IMR-90 (cell line): ENCODE measurements at regions not wholly inside any gene's neighbourhood (a gene's known extent, or its start where the extent isn't known, plus 50 kb on each side); places are given as distances from the start of the nearest gene placed in this dataset.
A peak's percentile ranks its signal among the peaks of the same experiment; 100 is the strongest.

ENCODE experiments used
- ATAC-seq: fragments of 200-7000 bp; cut with Tn5 transposase; 2 replicates; pipeline ENCODE4 v1.9.1; 2020; ENCODE audit warnings: low read depth, mild to moderate bottlenecking, moderate library complexity
- BruUV-seq: library from RNA; stranded (reverse); fragments of 400-500 nt; replicated peaks from 2 replicates; lab custom pipeline; 2021; lab: Mats Ljungman, UMichigan
- CTCF ChIA-PET: fragments of 300-600 bp; formaldehyde crosslinking; extraction: SDS; loops from one replicate; lab custom pipeline; 2021; ENCODE audit warnings: antibody characterized with exemption; lab: Yijun Ruan, JAX
- POLR2A ChIA-PET: fragments of 300-600 bp; sonication (Branson Sonifier 250); formaldehyde crosslinking; loops from one replicate; lab custom pipeline; 2022; ENCODE audit warnings: antibody characterized with exemption; ENCODE audit not compliant: unreplicated experiment; lab: Charles Lee
- DNase-seq: peaks from one replicate; pipeline ENCODE4 v3.0.0; 2013
- H2AFZ ChIP-seq: replicated peaks from 2 replicates; pipeline ENCODE3; 2013; ENCODE audit warnings: low read length, mild to moderate bottlenecking; ENCODE audit not compliant: poor library complexity
- H2AK5ac ChIP-seq: 2 replicates; pipeline ENCODE4 v1.6.1; 2013; ENCODE audit warnings: low read depth, low read length, inconsistent platforms
- H2AK9ac ChIP-seq: replicated peaks from 2 replicates; pipeline ENCODE3; 2013; ENCODE audit warnings: mild to moderate bottlenecking, low read depth, low read length, moderate library complexity; ENCODE audit not compliant: poor library complexity
- H2BK120ac ChIP-seq: 2 replicates; pipeline ENCODE4 v1.6.1; 2013; ENCODE audit warnings: low read depth, low read length, inconsistent platforms
- H2BK15ac ChIP-seq: 3 replicates; pipeline ENCODE4 v1.6.1; 2013; ENCODE audit warnings: low read depth, low read length, inconsistent platforms
- H2BK20ac ChIP-seq: 2 replicates; pipeline ENCODE4 v1.6.1; 2013; ENCODE audit warnings: low read depth, mild to moderate bottlenecking, inconsistent platforms, low read length, moderate library complexity
- H2BK5ac ChIP-seq: 2 replicates; pipeline ENCODE4 v1.6.1; 2013; ENCODE audit warnings: mild to moderate bottlenecking, low read depth, low read length, inconsistent platforms; ENCODE audit not compliant: poor library complexity, severe bottlenecking
- H3K14ac ChIP-seq: replicated peaks from 2 replicates; pipeline ENCODE4 v1.6.1; 2013; ENCODE audit warnings: low read depth, low read length, inconsistent platforms
- H3K18ac ChIP-seq: 2 replicates; pipeline ENCODE4 v1.6.1; 2013; ENCODE audit warnings: low read depth, low read length, control low read depth
- H3K23ac ChIP-seq: 2 replicates; pipeline ENCODE4 v1.6.1; 2013; ENCODE audit warnings: low read depth, low read length, inconsistent platforms
- H3K27ac ChIP-seq: 2 replicates; pipeline ENCODE4 v1.5.1; 2013; ENCODE audit warnings: mild to moderate bottlenecking, control low read depth, low read length; ENCODE audit not compliant: insufficient read depth
- H3K27me3 ChIP-seq: 2 replicates; pipeline ENCODE4 v1.6.1; 2013; ENCODE audit warnings: low read length; ENCODE audit not compliant: control insufficient read depth, insufficient read depth
- H3K36me3 ChIP-seq: 2 replicates; pipeline ENCODE4 v1.6.1; 2013; ENCODE audit warnings: low read length, mixed read lengths; ENCODE audit not compliant: control insufficient read depth, insufficient read depth
- H3K4ac ChIP-seq: 2 replicates; pipeline ENCODE4 v1.6.1; 2013; ENCODE audit warnings: low read depth, low read length, inconsistent platforms
- H3K4me1 ChIP-seq: 2 replicates; pipeline ENCODE4 v1.6.1; 2013; ENCODE audit warnings: low read length, mixed read lengths; ENCODE audit not compliant: control insufficient read depth, insufficient read depth
- H3K4me2 ChIP-seq: 2 replicates; pipeline ENCODE4 v1.6.1; 2013; ENCODE audit warnings: low read depth, mild to moderate bottlenecking, control low read depth, low read length, moderate library complexity
- H3K4me3 ChIP-seq: 2 replicates; pipeline ENCODE4 v1.5.1; 2013; ENCODE audit warnings: low read depth, mild to moderate bottlenecking, control low read depth, low read length, moderate library complexity; ENCODE audit not compliant: insufficient read depth
- H3K56ac ChIP-seq: 2 replicates; pipeline ENCODE4 v1.6.1; 2013; ENCODE audit warnings: low read length, inconsistent platforms; ENCODE audit not compliant: insufficient read depth; ENCODE audit errors: extremely low read depth
- H3K79me1 ChIP-seq, 2 experiments: 2 replicates each; pipeline ENCODE4 v1.6.1; 2013; ENCODE audit warnings: low read length in 2 of 2, inconsistent platforms in 1 of 2, low read depth in 1 of 2
- H3K9ac ChIP-seq: 2 replicates; pipeline ENCODE4 v1.6.1; 2013; ENCODE audit warnings: low read depth, low read length, control low read depth
- H3K9me1 ChIP-seq: 2 replicates; pipeline ENCODE4 v1.6.1; 2013; ENCODE audit warnings: low read length, inconsistent platforms; ENCODE audit not compliant: insufficient read depth
- H3K9me3 ChIP-seq: 2 replicates; pipeline ENCODE4 v1.6.1; 2013; ENCODE audit warnings: low read length; ENCODE audit not compliant: control insufficient read depth, insufficient read depth
- H4K20me1 ChIP-seq: 2 replicates; pipeline ENCODE4 v1.6.1; 2013; ENCODE audit warnings: low read length, inconsistent platforms; ENCODE audit not compliant: insufficient read depth
- H4K5ac ChIP-seq: 2 replicates; pipeline ENCODE4 v1.6.1; 2013; ENCODE audit warnings: mild to moderate bottlenecking, low read depth, low read length, control low read depth
- H4K8ac ChIP-seq, 2 experiments: 2 replicates each; pipeline ENCODE4 v1.6.1; 2013; ENCODE audit warnings: low read depth in 2 of 2, low read length in 2 of 2, control low read depth in 1 of 2, inconsistent platforms in 1 of 2
- H4K91ac ChIP-seq: 2 replicates; pipeline ENCODE4 v1.6.1; 2013; ENCODE audit warnings: low read depth, low read length, inconsistent platforms; ENCODE audit not compliant: insufficient read depth
- CEBPB ChIP-seq: IDR thresholded peaks from 2 replicates; pipeline ENCODE4 v1.6.1; 2012; ENCODE audit warnings: low read depth, low read length, improper control_type of control experiment
- CHD1 ChIP-seq: IDR thresholded peaks from 2 replicates; pipeline ENCODE4 v1.6.1; 2012; ENCODE audit warnings: low read depth, low read length, improper control_type of control experiment
- MAZ ChIP-seq: IDR thresholded peaks from 2 replicates; pipeline ENCODE4 v1.6.1; 2012; ENCODE audit warnings: low read depth, mild to moderate bottlenecking, low read length, improper control_type of control experiment, moderate library complexity, borderline replicate concordance
- POLR2A ChIP-seq: IDR thresholded peaks from 2 replicates; pipeline ENCODE4 v1.6.1; 2012; ENCODE audit warnings: mild to moderate bottlenecking, low read depth, low read length
- SMC3 ChIP-seq: fragments of 150-350 bp; IDR thresholded peaks from 2 replicates; pipeline ENCODE4 v1.6.1; 2016; ENCODE audit warnings: low read depth, mild to moderate bottlenecking, antibody characterized with exemption, low read length, moderate library complexity
- WGBS, 2 experiments: methylation state at CpG; one replicate each; pipeline versions ENCODE4 v1.1.5 to v1.1.7; 2013; ENCODE audit warnings: missing lambda C conversion rate in 2 of 2; ENCODE audit not compliant: insufficient read length in 1 of 2; ENCODE audit errors: extremely low coverage in 2 of 2; 5-methylcytosine and 5-hydroxymethylcytosine counted together
- dilution Hi-C: fragments of 300-500 bp; cut with HindIII; formaldehyde crosslinking; loops from one replicate; pipeline ENCODE4 v1.14.3; 2018; ENCODE audit warnings: low sequenced_read_pairs; ENCODE audit not compliant: unreplicated experiment
- in situ Hi-C: fragments of 300-500 bp; cut with MboI; formaldehyde crosslinking; loops from 3 replicates; pipeline ENCODE4 v1.14.3; 2019; ENCODE audit warnings: low sequenced_read_pairs, inconsistent platforms, mixed read lengths
- intact Hi-C: fragments of 100-400 bp; cut with micrococcal nuclease; formaldehyde crosslinking; loops from 2 replicates; pipeline ENCODE4 v1.10.0; 2022
- TF ChIP-seq, protein P1 (sequence below): conservative IDR thresholded peaks from 2 replicates; pipeline ENCODE4 v1.5.1; 2012; ENCODE audit warnings: mild to moderate bottlenecking, low read depth, low read length, improper control_type of control experiment

DNA sequence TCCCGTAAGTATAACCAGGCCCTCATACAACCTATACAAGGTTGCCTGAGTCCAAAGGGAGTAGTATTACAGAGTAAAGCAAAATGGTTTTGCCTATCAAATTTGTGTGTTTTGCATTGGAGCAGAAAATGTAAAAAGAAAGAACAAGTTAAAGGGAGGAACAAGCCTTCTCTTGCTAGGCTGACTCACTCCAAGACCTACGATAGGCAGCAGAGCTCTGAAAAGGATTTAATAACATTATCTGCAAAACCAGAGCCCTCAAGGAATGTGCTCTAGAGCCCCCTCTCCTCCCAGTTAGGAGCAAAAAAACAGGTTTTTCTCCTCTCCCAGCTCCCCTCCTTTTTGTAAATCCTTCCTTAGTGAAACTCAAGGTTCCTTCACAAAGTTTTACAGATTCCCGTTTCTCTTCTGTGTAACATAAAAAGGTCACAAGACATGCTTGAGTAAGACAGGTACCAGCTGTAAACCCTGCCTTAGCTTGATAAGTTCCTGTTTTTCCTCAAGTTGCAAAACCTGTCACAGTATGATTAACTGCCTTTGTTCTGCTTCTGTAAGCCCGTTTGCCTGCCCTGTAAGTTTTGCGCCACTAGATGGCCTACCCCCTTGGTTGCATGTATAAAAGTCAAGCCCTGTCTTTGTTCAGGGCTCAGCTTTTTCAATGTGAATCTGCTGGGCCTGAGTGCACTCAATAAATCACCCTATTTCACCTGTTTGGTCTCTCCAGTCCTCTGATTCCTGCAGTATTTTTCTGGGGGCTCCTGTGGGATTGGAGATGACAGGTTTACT lies 498.2 kb downstream of the KCNA4 start:
- Histone ChIP-seq H4K20me1 (no peaks in the 10 kb centered on the region), H2BK5ac (no peak overlapping the region), H3K36me3 (no peaks in the 10 kb centered on the region), H3K23ac (no peak overlapping the region), H3K18ac (no peak overlapping the region), H2BK20ac (no peak overlapping the region), H2AK9ac (no peak overlapping the region), H2BK15ac (no peak overlapping the region), H3K9ac (no peak overlapping the region), H2AFZ (no peak overlapping the region), H3K14ac (no peak overlapping the region), H3K27me3 (no peaks in the 10 kb centered on the region), H4K91ac (no peak overlapping the region), H3K9me3 (peaks cover 5% of the 10 kb centered on the region), H3K27ac (no peak overlapping the region), H3K4ac (no peak overlapping the region), H3K79me1 (no peaks in the 10 kb centered on the region), H2AK5ac (no peak overlapping the region), H3K4me1 (no peaks in the 10 kb centered on the region), H4K5ac (no peak overlapping the region), H3K4me2 (no peak overlapping the region), H3K56ac (no peak overlapping the region), H2BK120ac (no peak overlapping the region), H3K9me1 (no peaks in the 10 kb centered on the region), H4K8ac (no peak overlapping the region), H3K4me3 (no peak overlapping the region)
- ATAC-seq (no peak), DNase-seq (no peak)
- dilution Hi-C loops (no loop called here), in situ Hi-C loops (no loop called here), intact Hi-C loops (no loop called here)
- BruUV-seq = no TSS peak
- CTCF ChIA-PET = interaction anchor here (0.5 to 0.6 kb wide), 2 partner anchors 17 to 54 kb away, joined by 3 read pairs; no protein-coding TSS in a partner anchor
- POLR2A ChIA-PET = no interaction called here
- WGBS, 2 experiments = no CpG with 5 or more reads among the region's 5 CpGs
- no peak for TF ChIP-seq MAZ
- TF ChIP-seq CEBPB = no peak
- TF ChIP-seq, protein P1, sequence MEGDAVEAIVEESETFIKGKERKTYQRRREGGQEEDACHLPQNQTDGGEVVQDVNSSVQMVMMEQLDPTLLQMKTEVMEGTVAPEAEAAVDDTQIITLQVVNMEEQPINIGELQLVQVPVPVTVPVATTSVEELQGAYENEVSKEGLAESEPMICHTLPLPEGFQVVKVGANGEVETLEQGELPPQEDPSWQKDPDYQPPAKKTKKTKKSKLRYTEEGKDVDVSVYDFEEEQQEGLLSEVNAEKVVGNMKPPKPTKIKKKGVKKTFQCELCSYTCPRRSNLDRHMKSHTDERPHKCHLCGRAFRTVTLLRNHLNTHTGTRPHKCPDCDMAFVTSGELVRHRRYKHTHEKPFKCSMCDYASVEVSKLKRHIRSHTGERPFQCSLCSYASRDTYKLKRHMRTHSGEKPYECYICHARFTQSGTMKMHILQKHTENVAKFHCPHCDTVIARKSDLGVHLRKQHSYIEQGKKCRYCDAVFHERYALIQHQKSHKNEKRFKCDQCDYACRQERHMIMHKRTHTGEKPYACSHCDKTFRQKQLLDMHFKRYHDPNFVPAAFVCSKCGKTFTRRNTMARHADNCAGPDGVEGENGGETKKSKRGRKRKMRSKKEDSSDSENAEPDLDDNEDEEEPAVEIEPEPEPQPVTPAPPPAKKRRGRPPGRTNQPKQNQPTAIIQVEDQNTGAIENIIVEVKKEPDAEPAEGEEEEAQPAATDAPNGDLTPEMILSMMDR = 0 out of 2 replicates have a peak, but pooled peaks have one; percentile 9
- TF ChIP-seq POLR2A = no peak
- no peak for TF ChIP-seq CHD1
- no peak for TF ChIP-seq SMC3
